ENCODE measurements at regions not wholly inside any gene's neighbourhood (a gene's known extent, or its start where the extent isn't known, plus 50 kb on each side); places are given as distances from the start of the nearest gene placed in this dataset.

GRCh38 chr12:91677556-91677955, 468.1 kb downstream of the BTG1 start:
- TF ChIP-seq CTCF (IDR thresholded peaks at IDR 0.05) (no peak), POLR2AphosphoS5 (IDR thresholded peaks at IDR 0.05; ENCODE audit: insufficient read depth in 1 of 2, low read depth in 1 of 2) (no peak), POLR2A (IDR thresholded peaks at IDR 0.05) (no peak)
